OCI-LY7 (cell line): ENCODE measurements at regions not wholly inside any gene's neighbourhood (a gene's known extent, or its start where the extent isn't known, plus 50 kb on each side); places are given as distances from the start of the nearest gene placed in this dataset.

Source experiments
- EZH2phosphoT487 ChIP-seq: fragments of 200-600 bp; sonication (generic); IDR thresholded peaks from 2 replicates; pipeline ENCODE4 v1.6.1; 2018; ENCODE audit warnings: low read depth, borderline replicate concordance, mild to moderate bottlenecking, mixed run types, antibody characterized with exemption, low read length, moderate library complexity, mixed read lengths
- TF ChIP-seq, protein P1 (sequence below): fragments of 200-600 bp; sonication (generic); conservative IDR thresholded peaks from 2 replicates; pipeline ENCODE4 v1.5.1; 2014; ENCODE audit warnings: mild to moderate bottlenecking, antibody characterized with exemption, low read length, moderate library complexity, mixed read lengths

- TF ChIP-seq, protein P1, sequence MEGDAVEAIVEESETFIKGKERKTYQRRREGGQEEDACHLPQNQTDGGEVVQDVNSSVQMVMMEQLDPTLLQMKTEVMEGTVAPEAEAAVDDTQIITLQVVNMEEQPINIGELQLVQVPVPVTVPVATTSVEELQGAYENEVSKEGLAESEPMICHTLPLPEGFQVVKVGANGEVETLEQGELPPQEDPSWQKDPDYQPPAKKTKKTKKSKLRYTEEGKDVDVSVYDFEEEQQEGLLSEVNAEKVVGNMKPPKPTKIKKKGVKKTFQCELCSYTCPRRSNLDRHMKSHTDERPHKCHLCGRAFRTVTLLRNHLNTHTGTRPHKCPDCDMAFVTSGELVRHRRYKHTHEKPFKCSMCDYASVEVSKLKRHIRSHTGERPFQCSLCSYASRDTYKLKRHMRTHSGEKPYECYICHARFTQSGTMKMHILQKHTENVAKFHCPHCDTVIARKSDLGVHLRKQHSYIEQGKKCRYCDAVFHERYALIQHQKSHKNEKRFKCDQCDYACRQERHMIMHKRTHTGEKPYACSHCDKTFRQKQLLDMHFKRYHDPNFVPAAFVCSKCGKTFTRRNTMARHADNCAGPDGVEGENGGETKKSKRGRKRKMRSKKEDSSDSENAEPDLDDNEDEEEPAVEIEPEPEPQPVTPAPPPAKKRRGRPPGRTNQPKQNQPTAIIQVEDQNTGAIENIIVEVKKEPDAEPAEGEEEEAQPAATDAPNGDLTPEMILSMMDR = no peak
- no peak for TF ChIP-seq EZH2phosphoT487
Measured at GRCh38 chr16:62926121-62926801, 890.0 kb upstream of the CDH8 start.
